ENCODE measurements at regions not wholly inside any gene's neighbourhood (a gene's known extent, or its start where the extent isn't known, plus 50 kb on each side); places are given as distances from the start of the nearest gene placed in this dataset.

GRCh38 chr3:161818106-161818505 lies 321.5 kb downstream of the OTOL1 start:
- TF ChIP-seq SMAD4 (CRISPR knock-in tag; IDR thresholded peaks at IDR 0.05) (no peak), ATF6 (CRISPR knock-in tag; IDR thresholded peaks at IDR 0.05) (no peak)
- H3K27ac Mint-ChIP-seq: no peak overlapping the region
- H3K36me3 Mint-ChIP-seq: no peaks in the 10 kb centered on the region
- no peak for DNase-seq (ENCODE audit: low spot score)
- POLR2A ChIA-PET: no interaction called here
- CTCF ChIA-PET: no interaction called here
- no peaks in the 10 kb centered on the region; the same call in 1 of the 2 replicates for H3K4me1 Mint-ChIP-seq
- no peak overlapping the region for H3K4me3 Mint-ChIP-seq
- no peak for ATAC-seq
- H3K9me3 Mint-ChIP-seq: no peaks in the 10 kb centered on the region; the same call in 1 of the 2 replicates
- H3K27me3 Mint-ChIP-seq (ENCODE audit: low read depth): no peaks in the 10 kb centered on the region

GRCh38 chr3:161821591-161821990 lies 325.0 kb downstream of the OTOL1 start:
- H3K9me3 Mint-ChIP-seq: no peaks in the 10 kb centered on the region; the same call in 1 of the 2 replicates
- H3K27me3 Mint-ChIP-seq (ENCODE audit: low read depth): no peaks in the 10 kb centered on the region
- no peak overlapping the region for H3K27ac Mint-ChIP-seq
- H3K4me1 Mint-ChIP-seq: peaks cover 4% of the 10 kb centered on the region; the same call in 1 of the 2 replicates
- no peak overlapping the region for H3K4me3 Mint-ChIP-seq
- ATAC-seq (no peak), DNase-seq (ENCODE audit: low spot score) (no peak)
- no peaks in the 10 kb centered on the region for H3K36me3 Mint-ChIP-seq
- ChIA-PET CTCF (no interaction called here), POLR2A (no interaction called here)
- TF ChIP-seq ZNF671 (CRISPR knock-in tag; IDR thresholded peaks at IDR 0.05) (no peak), ZNF138 (CRISPR knock-in tag; conservative IDR thresholded peaks at IDR 0.05) (no peak), TEAD4 (CRISPR knock-in tag; IDR thresholded peaks at IDR 0.05) (no peak), CREM (CRISPR knock-in tag; IDR thresholded peaks at IDR 0.05) (no peak)

DNA sequence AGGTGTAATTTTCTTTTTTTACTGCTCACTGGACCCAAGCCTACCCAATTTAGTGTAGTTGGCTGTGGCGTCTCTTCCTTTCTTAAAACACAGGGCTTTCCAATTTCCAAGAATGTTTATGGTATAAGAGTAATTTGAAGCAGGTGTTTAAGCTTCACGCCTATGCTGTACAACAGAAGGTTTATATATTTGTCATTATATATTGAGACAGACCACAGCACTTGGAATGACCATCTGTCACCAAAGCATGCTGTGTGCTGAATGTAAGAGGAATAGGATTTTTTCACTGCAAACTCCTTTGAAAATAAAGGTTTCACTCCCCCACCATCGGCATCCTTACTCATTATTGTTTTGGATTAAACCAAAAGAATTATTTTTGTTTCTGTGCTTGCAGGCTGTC lies 325.7 kb downstream of the OTOL1 start:
- H3K4me3 Mint-ChIP-seq: no peak overlapping the region
- peaks cover 4% of the 10 kb centered on the region; the same call in 1 of the 2 replicates for H3K4me1 Mint-ChIP-seq
- H3K27ac Mint-ChIP-seq: no peak overlapping the region
- no peaks in the 10 kb centered on the region for H3K9me3 Mint-ChIP-seq
- DNase-seq (ENCODE audit: low spot score) (no peak), ATAC-seq (no peak)
- H3K27me3 Mint-ChIP-seq (ENCODE audit: low read depth): no peaks in the 10 kb centered on the region
- H3K36me3 Mint-ChIP-seq: no peaks in the 10 kb centered on the region
- CTCF ChIA-PET: no interaction called here
- TF ChIP-seq ZSCAN18 (CRISPR knock-in tag; IDR thresholded peaks at IDR 0.05): no peak
- no peak for TF ChIP-seq ZNF317 (CRISPR knock-in tag; IDR thresholded peaks at IDR 0.05; ENCODE audit: borderline replicate concordance, low read depth)
- no peak for TF ChIP-seq ZBTB21 (CRISPR knock-in tag; IDR thresholded peaks at IDR 0.05; ENCODE audit: borderline replicate concordance)
- POLR2A ChIA-PET: no interaction called here

DNA sequence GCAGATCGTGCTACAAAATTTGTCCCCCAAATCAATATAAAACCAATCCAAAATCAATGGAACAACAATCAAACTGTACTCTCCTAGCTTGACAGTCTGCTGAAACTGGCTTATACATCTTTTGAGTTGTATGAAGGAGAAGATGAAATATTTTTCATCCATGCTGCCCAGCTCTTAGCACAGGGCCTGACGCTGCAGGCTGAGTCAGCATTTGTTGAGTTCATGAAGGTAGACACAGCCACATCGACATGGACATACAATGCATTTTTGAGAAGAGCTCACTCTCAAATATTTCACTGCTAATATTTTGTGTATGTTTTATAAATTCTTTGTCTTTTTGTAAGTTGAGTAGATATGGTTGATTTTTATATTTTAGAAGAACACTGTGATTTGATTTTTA lies 327.3 kb downstream of the OTOL1 start:
- ChIA-PET POLR2A (no interaction called here), CTCF (no interaction called here)
- no peaks in the 10 kb centered on the region for H3K27me3 Mint-ChIP-seq (ENCODE audit: low read depth)
- peaks cover 6% of the 10 kb centered on the region; the same call in 1 of the 2 replicates for H3K9me3 Mint-ChIP-seq
- peaks cover 9% of the 10 kb centered on the region for H3K4me1 Mint-ChIP-seq
- H3K27ac Mint-ChIP-seq: no peak overlapping the region
- ATAC-seq (no peak), DNase-seq (ENCODE audit: low spot score) (no peak)
- no peak overlapping the region for H3K4me3 Mint-ChIP-seq
- 0 out of 2 replicates have a peak, but pooled peaks cover 2% of the 10 kb centered on the region for H3K36me3 Mint-ChIP-seq
- TF ChIP-seq ZNF512 (CRISPR knock-in tag; IDR thresholded peaks at IDR 0.05; ENCODE audit: borderline replicate concordance) (no peak), SOX15 (CRISPR knock-in tag; IDR thresholded peaks at IDR 0.05) (no peak), EMX1 (CRISPR knock-in tag; IDR thresholded peaks at IDR 0.05) (no peak), FOXK1 (CRISPR knock-in tag; IDR thresholded peaks at IDR 0.05) (no peak), KAT7 (CRISPR knock-in tag; IDR thresholded peaks at IDR 0.05; ENCODE audit: borderline replicate concordance) (no peak), JAZF1 (CRISPR knock-in tag; IDR thresholded peaks at IDR 0.05) (no peak), GABPB1 (CRISPR knock-in tag; IDR thresholded peaks at IDR 0.05) (no peak), CBFB (CRISPR knock-in tag; IDR thresholded peaks at IDR 0.05; ENCODE audit: low read depth) (no peak), HMGXB4 (CRISPR knock-in tag; IDR thresholded peaks at IDR 0.05) (no peak)
- TF ChIP-seq, protein P1, sequence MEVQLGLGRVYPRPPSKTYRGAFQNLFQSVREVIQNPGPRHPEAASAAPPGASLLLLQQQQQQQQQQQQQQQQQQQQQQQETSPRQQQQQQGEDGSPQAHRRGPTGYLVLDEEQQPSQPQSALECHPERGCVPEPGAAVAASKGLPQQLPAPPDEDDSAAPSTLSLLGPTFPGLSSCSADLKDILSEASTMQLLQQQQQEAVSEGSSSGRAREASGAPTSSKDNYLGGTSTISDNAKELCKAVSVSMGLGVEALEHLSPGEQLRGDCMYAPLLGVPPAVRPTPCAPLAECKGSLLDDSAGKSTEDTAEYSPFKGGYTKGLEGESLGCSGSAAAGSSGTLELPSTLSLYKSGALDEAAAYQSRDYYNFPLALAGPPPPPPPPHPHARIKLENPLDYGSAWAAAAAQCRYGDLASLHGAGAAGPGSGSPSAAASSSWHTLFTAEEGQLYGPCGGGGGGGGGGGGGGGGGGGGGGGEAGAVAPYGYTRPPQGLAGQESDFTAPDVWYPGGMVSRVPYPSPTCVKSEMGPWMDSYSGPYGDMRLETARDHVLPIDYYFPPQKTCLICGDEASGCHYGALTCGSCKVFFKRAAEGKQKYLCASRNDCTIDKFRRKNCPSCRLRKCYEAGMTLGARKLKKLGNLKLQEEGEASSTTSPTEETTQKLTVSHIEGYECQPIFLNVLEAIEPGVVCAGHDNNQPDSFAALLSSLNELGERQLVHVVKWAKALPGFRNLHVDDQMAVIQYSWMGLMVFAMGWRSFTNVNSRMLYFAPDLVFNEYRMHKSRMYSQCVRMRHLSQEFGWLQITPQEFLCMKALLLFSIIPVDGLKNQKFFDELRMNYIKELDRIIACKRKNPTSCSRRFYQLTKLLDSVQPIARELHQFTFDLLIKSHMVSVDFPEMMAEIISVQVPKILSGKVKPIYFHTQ (CRISPR knock-in tag; IDR thresholded peaks at IDR 0.05): no peak
- TF ChIP-seq, protein P2, sequence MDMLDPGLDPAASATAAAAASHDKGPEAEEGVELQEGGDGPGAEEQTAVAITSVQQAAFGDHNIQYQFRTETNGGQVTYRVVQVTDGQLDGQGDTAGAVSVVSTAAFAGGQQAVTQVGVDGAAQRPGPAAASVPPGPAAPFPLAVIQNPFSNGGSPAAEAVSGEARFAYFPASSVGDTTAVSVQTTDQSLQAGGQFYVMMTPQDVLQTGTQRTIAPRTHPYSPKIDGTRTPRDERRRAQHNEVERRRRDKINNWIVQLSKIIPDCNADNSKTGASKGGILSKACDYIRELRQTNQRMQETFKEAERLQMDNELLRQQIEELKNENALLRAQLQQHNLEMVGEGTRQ (CRISPR knock-in tag; IDR thresholded peaks at IDR 0.05): no peak

Measured in WTC11 (cell line).